C4-2B (cell line): ENCODE measurements at regions not wholly inside any gene's neighbourhood (a gene's known extent, or its start where the extent isn't known, plus 50 kb on each side); places are given as distances from the start of the nearest gene placed in this dataset.

Source experiments
- H3K27ac ChIP-seq: fragments of 450-650 bp; 2 replicates; pipeline ENCODE4 v1.5.1; 2017
- ZFX ChIP-seq: fragments of 450-650 bp; IDR thresholded peaks from 2 replicates; pipeline ENCODE4 v1.6.1; 2017
- TF ChIP-seq, protein P1 (sequence below): fragments of 450-650 bp; conservative IDR thresholded peaks from 2 replicates; pipeline ENCODE4 v1.5.1; 2017; ENCODE audit warnings: mild to moderate bottlenecking

GRCh38 chr2:219856602-219857001 is 229.2 kb downstream of the SLC4A3 start:
- no peak overlapping the region for H3K27ac ChIP-seq
- TF ChIP-seq ZFX: no peak
- TF ChIP-seq, protein P1, sequence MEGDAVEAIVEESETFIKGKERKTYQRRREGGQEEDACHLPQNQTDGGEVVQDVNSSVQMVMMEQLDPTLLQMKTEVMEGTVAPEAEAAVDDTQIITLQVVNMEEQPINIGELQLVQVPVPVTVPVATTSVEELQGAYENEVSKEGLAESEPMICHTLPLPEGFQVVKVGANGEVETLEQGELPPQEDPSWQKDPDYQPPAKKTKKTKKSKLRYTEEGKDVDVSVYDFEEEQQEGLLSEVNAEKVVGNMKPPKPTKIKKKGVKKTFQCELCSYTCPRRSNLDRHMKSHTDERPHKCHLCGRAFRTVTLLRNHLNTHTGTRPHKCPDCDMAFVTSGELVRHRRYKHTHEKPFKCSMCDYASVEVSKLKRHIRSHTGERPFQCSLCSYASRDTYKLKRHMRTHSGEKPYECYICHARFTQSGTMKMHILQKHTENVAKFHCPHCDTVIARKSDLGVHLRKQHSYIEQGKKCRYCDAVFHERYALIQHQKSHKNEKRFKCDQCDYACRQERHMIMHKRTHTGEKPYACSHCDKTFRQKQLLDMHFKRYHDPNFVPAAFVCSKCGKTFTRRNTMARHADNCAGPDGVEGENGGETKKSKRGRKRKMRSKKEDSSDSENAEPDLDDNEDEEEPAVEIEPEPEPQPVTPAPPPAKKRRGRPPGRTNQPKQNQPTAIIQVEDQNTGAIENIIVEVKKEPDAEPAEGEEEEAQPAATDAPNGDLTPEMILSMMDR: no peak

GRCh38 chr2:219857751-219858150 is 230.3 kb downstream of the SLC4A3 start:
- H3K27ac ChIP-seq: no peak overlapping the region
- TF ChIP-seq ZFX: no peak
- TF ChIP-seq, protein P1: no peak

DNA sequence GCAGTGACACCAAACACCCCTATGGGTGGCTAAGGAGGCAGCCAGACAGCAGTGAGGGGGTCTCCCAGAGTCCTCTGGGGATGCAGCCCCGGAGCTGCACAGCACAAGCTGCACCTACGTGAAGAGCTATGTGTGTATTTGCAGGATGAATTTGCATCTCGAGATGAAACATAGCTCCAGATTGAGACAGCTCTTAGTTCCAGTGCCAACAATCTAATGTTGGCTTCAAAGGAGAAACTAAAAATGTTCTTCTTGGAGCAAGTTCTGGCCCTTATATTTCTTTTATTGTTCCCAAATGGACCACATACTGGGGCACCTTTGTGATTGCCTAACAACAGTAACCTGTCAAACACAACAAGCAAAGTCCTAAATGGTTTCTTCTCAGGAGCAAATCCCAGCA is 233.9 kb downstream of the SLC4A3 start:
- TF ChIP-seq ZFX: no peak
- TF ChIP-seq, protein P1: no peak
- no peak overlapping the region for H3K27ac ChIP-seq

- no peak for TF ChIP-seq ZFX
- TF ChIP-seq, protein P1: no peak
Observed at GRCh38 chr2:219864154-219864553, 236.7 kb downstream of the SLC4A3 start.

DNA sequence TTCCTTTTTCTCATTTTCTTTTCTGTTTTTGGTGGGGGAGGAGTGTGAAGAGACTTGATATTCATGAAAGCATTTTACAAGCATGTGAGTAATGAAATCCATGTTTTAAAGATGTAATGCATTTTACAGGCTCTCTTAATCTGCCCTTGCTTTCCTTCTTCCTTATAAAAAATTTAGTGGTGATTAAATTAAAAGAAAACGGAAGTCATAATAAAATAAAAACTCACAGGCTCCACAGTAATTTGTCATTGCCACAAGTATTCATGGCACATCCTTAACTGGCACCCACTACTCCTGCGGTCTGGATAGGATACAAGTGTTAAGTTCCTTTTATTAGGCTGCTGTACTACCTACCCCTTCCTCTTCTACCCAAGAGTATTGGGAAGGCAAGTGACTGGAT is 241.2 kb downstream of the SLC4A3 start:
- H3K27ac ChIP-seq: no peak overlapping the region
- TF ChIP-seq, protein P1: no peak
- no peak for TF ChIP-seq ZFX

More at GRCh38 chr2:219864154-219864553, 236.7 kb downstream of the SLC4A3 start:
- no peak overlapping the region for H3K27ac ChIP-seq

GRCh38 chr2:219870041-219870440 is 242.6 kb downstream of the SLC4A3 start:
- TF ChIP-seq, protein P1: no peak
- TF ChIP-seq ZFX: no peak
- H3K27ac ChIP-seq: no peak overlapping the region

GRCh38 chr2:219871351-219871750 is 243.9 kb downstream of the SLC4A3 start:
- no peak overlapping the region for H3K27ac ChIP-seq

More at GRCh38 chr2:219871351-219871750, 243.9 kb downstream of the SLC4A3 start:
- TF ChIP-seq, protein P1: no peak
- no peak for TF ChIP-seq ZFX
